HG02981 (cell line): ENCODE measurements at regions not wholly inside any gene's neighbourhood (a gene's known extent, or its start where the extent isn't known, plus 50 kb on each side); places are given as distances from the start of the nearest gene placed in this dataset.
"Not testable (repeated sequence)": the region's sequence is repeated elsewhere in the genome, so short reads cannot be mapped to it uniquely, and the experiment has no call there.

Source experiments
- ATAC-seq: cut with Tn5 transposase; IDR thresholded peaks from one replicate; pipeline ENCODE4 v1.9.1; 2021; ENCODE audit warnings: mild to moderate bottlenecking, moderate library complexity; ENCODE audit not compliant: unreplicated experiment

- no peak for ATAC-seq
Measured at GRCh38 chr6:76574746-76575145, 502.3 kb upstream of the IMPG1 start.

- ATAC-seq: no peak
Measured at GRCh38 chr6:76565932-76566331, 493.5 kb upstream of the IMPG1 start.

DNA sequence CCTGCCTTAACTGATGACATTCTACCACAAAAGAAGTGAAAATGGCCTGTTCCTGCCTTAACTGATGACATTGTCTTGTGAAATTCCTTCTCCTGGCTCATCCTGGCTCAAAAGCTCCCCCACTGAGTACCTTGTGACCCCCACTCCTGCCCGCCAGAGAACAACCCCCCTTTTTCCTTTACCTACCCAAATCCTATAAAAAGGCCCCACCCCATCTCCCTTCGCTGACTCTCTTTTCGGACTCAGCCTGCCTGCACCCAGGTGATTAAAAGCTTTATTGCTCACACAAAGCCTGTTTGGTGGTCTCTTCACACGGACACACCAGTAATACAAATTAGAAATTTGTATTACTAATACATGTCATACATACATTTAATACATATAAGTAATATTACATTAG, 489.9 kb upstream of the IMPG1 start:
- ATAC-seq: not testable (repeated sequence)

GRCh38 chr6:76560851-76561755, 488.6 kb upstream of the IMPG1 start:
- not testable (repeated sequence) for ATAC-seq

DNA sequence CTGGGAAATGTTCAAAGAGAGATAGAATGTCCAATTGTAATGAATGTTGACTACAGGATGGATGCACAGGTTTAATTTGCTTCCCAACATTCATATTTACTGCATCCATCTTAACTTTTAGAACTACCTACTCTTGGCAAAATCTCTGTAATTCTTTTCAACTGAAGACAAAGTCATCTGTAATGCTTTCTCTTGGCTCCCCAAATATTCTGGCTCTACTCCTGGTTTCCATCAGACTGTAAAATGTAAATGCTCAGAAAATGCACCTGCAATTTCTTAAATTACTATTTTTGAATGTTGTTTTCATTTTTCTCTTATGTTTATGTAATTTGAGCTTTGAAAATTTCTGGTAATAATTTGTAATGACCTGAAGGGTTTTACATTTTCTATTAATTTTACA, 480.8 kb upstream of the IMPG1 start:
- ATAC-seq: no peak

GRCh38 chr6:76552268-76552667, 479.8 kb upstream of the IMPG1 start:
- ATAC-seq: no peak

DNA sequence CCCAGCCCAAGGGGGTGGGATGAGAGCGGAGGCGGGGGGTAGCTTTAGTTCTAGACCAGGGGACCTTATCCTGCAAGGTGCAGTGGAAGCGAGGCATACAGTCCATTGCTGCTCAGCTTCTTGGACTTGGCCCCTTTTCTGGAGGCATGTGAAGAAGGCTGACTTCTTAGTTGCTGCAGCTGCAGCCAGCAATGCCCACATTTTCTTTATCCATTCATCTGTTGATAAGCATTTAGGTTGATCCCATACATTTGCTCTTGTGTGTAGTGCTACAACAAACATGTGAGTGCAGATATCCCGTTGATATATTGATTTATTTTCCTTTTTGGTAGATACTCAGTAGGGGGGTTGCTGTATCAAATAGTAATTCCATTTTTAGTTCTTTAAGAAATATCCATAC, 461.2 kb upstream of the IMPG1 start:
- no peak for ATAC-seq

- ATAC-seq: no peak
Measured at GRCh38 chr6:76532647-76533046, 460.2 kb upstream of the IMPG1 start.

GRCh38 chr6:76518443-76518842, 446.0 kb upstream of the IMPG1 start:
- ATAC-seq: no peak

DNA sequence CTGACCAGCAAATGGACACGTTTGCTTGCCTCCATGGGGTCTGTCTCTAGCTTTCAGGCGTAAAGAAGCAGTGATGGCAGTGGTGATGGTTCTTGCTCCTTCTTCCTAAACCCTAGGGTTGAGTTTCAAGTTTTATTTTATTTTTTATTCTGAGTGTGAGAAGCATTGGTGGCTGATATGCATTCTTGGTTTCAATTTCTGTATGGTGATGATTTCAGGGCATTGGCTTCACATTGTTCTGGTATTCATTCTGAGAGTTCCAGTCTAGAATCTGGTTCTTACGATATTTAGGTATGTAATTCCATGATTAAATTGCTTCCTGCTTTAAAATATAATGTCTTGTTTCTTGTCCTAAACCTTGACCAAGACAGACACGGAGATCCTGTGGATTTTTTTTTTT, 444.5 kb upstream of the IMPG1 start:
- ATAC-seq: no peak

DNA sequence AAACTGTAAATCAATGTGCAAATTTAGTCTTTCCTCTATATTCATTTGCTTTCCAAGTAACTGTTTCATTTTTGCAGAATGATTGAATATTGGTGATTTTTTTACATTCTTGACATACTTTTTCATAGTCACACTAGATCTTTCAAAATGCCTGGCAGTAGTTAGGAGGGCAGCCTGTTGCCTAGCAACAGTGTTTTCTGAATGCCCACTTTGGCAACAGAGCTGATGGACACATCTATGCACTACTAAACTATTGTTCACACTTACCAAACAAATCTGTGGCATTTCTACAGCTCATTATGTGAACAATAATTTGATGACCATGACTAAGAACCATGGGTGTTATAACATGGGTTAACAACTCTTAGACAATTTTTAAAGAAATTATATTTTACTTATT, 438.0 kb upstream of the IMPG1 start:
- no peak for ATAC-seq

GRCh38 chr6:76509397-76509796, 436.9 kb upstream of the IMPG1 start:
- no peak for ATAC-seq

- ATAC-seq: no peak
Measured at GRCh38 chr6:76506808-76507207, 434.3 kb upstream of the IMPG1 start.

GRCh38 chr6:76495909-76496308, 423.4 kb upstream of the IMPG1 start:
- no peak for ATAC-seq

DNA sequence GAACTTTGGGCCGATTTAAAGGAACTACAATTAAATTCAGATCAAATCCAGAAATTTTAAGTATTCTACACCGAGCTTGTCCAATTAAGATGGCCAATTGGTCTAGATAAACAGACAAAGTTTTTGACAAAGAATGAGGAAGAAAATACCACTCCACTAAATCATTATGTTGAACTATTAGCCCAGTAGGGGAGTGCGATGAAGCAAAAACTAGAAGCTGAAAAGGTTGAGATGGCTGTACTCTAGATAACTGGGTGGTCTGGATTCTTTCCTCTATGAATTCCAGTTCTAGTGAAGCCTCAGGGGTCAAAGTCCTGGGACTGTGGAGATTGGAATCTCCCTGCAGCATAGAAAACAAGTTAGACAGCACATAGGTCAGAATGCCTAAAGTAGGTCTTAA, 418.9 kb upstream of the IMPG1 start:
- ATAC-seq: not testable (repeated sequence)

DNA sequence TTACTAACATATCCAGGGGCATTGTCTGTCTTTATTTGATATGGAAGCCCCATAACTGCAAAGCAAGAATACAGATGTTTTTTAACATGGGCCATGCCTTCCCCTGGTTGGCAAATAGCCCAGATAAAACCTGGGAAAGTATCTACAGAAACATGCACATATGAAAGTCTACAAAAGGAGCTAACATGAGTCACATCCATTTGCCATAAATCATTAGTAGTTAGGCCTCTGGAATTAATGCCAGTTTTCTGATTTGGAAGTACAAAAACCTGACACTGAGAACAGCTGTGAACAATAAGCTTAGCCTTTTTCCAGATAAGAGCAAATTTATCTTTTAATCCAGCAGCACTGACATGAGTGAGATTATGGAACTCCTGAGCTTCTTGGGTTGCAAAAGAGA, 418.0 kb upstream of the IMPG1 start:
- no peak for ATAC-seq

DNA sequence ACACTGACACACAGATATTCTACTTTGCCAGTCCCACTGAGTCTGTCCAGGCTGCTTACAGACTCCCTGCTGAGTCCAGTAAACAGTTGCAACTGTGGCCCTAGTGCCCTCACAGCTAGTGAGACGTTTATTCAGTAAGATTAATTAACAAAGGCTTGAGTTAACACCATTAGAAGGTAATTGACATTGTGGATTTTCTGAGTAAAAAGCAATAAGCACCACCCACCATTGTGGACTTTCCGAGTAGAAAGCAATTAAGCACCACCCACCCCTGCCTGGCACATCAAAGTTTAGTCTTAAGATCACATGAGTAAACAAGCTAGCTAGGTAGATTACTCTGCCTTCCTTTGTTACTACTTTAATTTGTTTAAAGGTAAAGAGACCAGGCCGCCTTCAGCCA, 408.6 kb upstream of the IMPG1 start:
- no peak for ATAC-seq

DNA sequence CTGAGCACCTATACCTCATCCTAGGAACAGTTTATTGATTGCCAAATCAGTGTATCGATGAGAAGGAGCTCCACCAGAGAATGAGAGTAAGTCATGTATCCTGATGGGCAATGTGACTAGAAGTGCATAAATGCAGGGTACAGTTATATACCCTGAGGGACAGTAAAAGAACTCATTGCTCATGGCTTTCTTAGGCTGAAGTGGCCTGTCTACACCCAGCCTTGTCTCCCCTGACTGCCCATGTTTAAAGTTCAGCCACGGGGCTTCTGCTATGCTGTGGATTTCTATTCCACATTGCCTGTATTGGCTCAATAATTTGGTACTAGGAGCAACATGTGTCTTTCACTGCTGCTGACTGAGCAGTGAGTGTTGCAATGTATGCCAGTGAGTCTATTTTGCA, 400.4 kb upstream of the IMPG1 start:
- ATAC-seq: no peak

DNA sequence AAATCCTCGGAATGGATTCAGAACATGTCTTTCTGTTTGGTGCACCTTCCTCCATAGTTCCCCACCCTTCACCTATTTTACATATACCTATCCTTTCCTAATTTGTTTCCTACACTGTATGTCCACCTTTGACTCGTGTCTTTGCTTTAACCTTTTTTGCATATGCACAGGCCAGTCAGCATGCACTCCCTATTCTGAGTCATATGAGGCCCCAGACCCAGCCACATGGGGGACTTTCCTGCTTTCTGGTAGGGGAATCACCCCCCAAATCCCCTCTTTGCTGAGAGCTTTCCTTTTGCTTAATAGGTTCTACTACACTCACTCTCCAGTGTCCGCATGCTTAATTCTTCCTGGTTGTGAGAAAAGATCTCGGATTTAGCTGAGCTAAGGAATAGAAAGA, 393.8 kb upstream of the IMPG1 start:
- no peak for ATAC-seq

DNA sequence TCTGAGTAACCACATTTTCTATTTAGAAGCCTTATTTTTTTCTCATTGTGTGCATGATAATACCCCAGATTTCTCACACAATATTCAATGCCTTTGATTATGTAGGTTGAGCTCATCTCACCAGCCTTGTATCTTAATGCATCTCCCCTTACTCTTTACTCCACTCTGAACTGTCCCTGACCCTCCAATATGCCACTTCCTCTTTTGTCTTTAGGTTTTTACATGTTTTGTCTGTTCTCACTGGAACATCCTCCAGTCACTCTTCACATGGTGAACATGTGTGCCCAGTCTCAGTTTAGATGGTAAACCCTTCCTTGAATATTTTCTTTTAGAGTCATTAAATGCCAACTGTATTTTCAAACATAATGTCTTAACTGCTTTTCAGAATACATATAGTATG, 392.9 kb upstream of the IMPG1 start:
- ATAC-seq: no peak

GRCh38 chr6:76453270-76453669, 380.8 kb upstream of the IMPG1 start:
- no peak for ATAC-seq

GRCh38 chr6:76451926-76452709, 379.7 kb upstream of the IMPG1 start:
- no peak for ATAC-seq
